ENCODE measurements at regions not wholly inside any gene's neighbourhood (a gene's known extent, or its start where the extent isn't known, plus 50 kb on each side); places are given as distances from the start of the nearest gene placed in this dataset.
"Not testable (repeated sequence)": the region's sequence is repeated elsewhere in the genome, so short reads cannot be mapped to it uniquely, and the experiment has no call there.

- no peak for DNase-seq
Observed at GRCh38 chr11:97461044-97461880, 1071.4 kb downstream of the JRKL start.

GRCh38 chr11:97461934-97462333 lies 1072.1 kb downstream of the JRKL start:
- no peak for DNase-seq

- no peak for DNase-seq
Observed at GRCh38 chr11:97463891-97464290, 1074.1 kb downstream of the JRKL start.

GRCh38 chr11:97471480-97471879 lies 1081.7 kb downstream of the JRKL start:
- no peak for DNase-seq

- DNase-seq: no peak
Observed at GRCh38 chr11:97487387-97487786, 1097.6 kb downstream of the JRKL start.

- DNase-seq: no peak
Observed at GRCh38 chr11:97498891-97499290, 1109.1 kb downstream of the JRKL start.

DNA sequence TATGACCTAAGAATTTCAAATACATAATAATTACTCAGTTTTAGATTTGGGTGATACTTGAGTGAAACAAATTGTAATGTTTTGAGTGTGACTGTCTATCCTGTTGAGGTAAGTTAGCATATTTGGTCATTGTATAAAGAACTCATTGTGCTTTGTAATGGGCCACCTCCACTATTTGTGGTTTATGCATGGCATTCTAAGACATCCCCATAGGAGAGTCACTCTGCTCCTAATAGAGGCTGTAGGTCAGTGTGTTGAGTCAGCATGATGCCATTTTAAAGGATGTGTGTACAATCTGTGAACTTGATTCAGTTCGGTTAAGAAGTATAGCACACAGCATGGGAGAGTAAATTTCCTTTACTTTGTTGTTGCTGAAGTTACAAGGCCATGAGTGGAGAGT lies 1112.4 kb downstream of the JRKL start:
- no peak for DNase-seq

DNA sequence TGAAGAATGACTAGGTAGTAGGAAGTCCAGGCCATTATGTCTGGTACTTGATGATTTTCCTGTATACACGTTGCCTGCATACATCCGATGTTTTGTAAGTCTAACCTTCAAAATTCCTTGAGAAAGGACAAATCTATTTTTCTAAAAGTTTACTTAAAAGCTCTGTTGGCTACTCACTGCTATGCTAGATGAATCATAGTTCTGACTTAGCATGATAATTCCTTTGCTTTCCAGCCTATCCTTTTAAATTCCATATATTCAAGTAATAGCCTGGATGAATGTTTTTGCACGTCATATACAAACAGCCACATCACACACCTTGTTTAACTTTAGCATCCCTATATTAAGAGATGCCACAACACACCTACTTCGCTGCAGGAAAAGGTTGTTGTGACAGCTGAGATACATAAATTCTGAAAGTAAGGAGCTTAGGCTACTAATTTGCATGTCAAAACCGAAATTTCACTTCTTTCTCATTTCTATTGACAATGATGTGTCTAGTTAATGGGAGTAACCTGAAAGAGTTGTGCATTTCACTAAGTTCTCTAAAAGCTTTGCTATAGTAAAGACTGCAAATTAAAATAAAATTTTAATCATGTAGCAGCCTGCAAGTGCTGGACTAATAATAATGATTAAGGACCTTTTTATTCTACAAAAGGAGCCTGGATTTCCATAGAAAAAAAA lies 1116.4 kb downstream of the JRKL start:
- no peak for DNase-seq

DNA sequence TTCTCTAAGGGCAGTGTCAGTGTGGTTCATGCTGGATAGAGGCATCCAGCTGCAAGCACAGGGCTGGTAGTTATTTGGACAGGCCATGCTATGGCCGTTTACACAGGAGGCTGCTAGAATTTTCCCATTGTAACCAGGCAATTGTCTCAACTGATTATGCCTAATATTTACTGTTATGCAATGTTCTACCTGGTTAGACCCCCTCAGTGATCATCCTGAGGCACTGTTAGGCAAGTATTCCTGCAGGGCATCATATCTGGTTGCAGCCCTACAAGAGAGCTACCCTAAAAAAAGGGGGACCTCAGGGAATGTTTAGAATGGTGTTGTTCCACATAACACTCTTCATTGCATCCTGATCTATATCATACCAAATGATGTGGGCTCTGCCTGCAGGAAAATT lies 1124.6 kb downstream of the JRKL start:
- DNase-seq: no peak

GRCh38 chr11:97516688-97517087 lies 1126.9 kb downstream of the JRKL start:
- DNase-seq: no peak

DNA sequence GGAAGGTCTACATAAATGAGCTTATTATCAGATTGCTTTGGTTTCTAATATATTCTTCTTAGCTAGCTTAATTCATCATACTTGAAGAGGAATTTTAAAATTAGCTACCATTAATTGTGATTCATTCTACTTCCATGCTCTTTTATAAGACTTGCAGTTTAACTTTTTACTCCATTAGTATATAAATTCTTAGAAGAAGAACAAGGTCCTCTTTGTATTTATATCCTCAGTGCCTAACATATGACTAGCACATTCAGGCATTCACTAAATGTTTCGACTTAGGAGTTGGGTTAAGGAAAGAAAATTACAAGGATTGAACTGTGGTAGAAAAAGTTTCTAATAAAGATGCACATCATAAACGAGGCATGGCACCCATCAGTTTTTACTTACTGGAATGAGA lies 1135.5 kb downstream of the JRKL start:
- no peak for DNase-seq

DNA sequence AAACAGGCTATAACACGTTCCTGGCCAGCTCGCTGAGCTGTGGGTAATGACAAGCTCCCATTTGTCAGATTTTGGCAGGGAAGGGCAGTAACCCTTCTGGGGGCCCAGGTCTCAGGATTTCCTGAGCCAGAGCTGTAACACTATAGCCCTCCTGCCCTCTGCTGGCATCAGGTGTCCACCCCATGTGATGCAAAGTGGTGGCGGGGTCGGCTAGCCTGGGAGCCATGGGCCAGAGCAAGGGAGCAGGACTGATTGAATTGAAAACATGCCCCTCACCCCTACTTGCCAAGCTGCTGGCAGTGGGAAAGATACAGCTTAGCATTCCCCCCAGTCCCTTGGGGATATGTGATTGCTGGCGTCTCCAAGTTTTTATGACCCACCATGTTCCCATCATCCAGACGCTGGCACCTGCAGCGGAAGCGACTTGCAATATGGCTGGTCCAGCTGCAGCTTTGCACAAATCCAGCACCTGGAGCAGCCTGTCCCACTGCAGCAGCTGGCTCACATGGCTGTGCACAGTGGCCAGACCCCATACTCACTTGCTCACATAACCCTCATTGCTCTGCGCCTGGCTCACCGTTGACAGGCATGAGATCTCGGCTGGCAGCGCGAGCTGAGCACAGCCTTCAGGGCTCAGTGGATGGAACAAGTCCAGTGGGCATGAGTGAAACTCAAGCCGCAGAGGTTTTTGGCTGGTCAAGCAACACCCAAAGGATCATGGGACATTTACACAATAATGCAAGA lies 1147.8 kb downstream of the JRKL start:
- DNase-seq: no peak

- DNase-seq: no peak
Observed at GRCh38 chr11:97544431-97544830, 1154.6 kb downstream of the JRKL start.

- no peak for DNase-seq
Observed at GRCh38 chr11:97548280-97548679, 1158.5 kb downstream of the JRKL start.

GRCh38 chr11:97557399-97557798 lies 1167.6 kb downstream of the JRKL start:
- no peak for DNase-seq

DNA sequence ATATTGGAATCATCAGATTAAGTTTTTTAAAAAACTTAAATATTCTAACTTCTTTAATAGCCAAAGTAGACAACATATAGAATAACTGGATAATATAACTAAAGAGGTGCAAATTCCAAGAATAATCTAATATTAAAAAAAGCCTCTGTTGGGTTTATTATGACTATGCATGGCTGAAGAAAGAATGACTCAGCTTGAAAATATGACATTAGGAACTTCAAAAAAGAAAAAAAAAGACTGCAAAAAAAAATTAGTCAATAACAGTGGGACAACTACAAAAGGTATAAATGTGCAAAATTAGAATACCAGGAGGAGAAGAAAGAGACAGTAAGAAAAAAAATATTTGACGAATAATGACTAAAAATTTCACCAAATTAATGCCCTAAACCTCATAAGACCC lies 1178.0 kb downstream of the JRKL start:
- DNase-seq: no peak

DNA sequence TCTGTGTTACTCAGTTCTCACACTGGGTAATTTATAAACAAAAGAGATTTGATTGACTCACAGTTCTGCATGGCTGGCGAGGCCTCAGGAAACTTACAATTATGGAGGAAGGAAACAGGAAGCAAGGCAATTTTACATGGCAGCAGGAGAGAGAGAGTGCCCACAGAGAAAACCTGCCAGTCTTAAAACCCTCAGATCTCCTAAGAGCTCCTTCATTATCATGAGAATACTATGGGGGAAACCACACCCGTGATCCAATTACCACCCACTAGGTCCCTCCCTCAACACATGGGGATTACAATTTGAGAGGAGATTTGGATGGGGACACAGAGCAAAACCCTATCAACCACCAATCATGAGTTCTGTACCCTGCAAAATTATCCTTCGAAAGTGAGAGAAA lies 1180.8 kb downstream of the JRKL start:
- DNase-seq: no peak

DNA sequence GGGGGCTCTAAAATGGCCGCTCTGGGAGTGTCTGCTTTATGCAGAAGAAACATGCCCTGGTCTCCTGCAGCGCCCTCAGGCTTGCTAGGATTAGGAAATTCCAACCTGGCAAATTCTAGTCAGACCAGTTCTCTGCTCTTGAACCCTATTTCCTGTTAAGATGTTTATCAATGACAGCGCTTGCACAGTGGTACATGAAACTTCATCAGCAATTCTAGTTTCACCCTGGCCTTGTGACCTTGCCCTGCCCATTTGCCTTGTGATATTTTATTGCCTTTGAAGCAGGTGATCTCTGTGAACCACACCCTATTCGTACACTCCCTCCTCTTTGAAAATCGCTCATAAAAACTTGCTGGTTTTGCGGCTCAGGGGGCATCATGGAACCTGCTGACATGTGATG lies 1184.0 kb downstream of the JRKL start:
- DNase-seq: not testable (repeated sequence)

- DNase-seq: no peak
Observed at GRCh38 chr11:97574976-97575665, 1185.3 kb downstream of the JRKL start.

DNA sequence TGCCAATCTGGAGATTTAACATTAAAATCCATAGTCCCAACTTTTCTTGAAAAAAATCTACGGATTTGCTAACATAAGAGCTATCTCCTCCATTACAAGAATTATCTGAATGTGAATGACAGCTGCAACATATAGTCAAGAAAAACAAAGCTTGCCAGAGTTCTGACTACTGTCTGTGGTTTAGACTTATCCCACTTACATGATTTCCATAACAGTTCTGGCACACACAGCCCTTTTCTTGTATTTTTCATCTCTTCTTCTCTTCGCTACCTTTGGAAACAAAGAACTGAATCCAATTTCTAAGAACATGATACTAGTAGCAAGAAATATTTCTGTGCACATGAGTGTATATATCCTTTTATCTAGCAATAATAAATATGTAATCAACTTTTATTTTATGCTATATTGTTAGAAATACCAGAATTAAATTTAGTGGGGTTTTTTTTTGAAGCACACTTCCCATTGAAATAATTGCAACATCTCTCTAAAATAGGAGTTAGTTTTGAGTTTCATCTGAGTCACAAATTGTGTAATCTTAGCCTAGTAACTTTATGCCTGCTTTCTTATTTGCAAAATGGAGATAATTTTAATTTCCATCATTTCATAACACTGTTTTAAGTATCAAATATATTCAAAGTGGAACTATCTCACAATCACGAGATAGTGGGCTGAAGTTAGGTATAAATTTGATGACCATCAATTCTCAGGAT lies 1217.6 kb downstream of the JRKL start:
- no peak for DNase-seq

DNA sequence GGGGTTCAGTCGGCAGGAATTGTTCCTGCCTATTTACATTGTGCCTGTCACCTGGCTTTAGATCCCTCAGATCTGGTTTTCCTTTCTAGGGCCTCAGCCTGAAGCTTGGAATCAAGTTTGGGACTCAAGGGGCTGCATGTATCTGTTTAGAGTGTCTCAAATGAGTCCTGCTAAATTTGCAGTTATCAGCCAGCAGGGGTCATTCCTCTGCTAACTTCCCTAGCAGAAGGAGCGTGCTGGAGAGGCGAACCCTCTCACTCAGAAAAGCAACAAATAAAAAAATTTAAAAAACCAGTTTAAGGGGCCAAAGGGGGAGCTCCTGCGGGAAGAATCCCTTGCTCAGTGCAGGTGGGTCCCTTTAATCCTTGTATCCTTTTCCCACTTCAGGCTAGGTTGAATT lies 1220.2 kb downstream of the JRKL start:
- no peak for DNase-seq

DNA sequence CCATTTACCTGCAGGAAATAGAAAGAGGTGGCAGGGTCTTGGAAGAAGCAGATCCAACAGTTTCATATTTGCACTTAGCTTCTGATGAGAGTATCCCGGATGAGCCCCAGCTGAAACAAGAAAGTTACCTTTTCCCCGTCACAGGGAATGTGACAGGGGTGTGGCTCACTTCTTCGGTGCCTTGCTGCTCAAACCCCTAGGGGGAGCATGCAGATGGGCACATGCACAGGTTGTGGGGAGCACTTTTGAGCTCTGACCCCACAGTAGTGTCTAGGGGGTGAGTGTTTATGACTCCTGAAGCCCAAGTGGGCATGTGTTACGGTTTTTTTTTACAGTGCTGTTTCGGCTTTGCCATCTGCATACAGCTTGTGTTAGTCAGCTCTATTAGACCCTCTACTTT lies 1221.0 kb downstream of the JRKL start:
- DNase-seq: no peak

GRCh38 chr11:97611345-97611744 lies 1221.5 kb downstream of the JRKL start:
- no peak for DNase-seq

Measured in fibroblast of skin of right quadriceps (primary cell).